ENCODE measurements at regions not wholly inside any gene's neighbourhood (a gene's known extent, or its start where the extent isn't known, plus 50 kb on each side); places are given as distances from the start of the nearest gene placed in this dataset.
"Not testable (repeated sequence)": the region's sequence is repeated elsewhere in the genome, so short reads cannot be mapped to it uniquely, and the experiment has no call there.

DNA sequence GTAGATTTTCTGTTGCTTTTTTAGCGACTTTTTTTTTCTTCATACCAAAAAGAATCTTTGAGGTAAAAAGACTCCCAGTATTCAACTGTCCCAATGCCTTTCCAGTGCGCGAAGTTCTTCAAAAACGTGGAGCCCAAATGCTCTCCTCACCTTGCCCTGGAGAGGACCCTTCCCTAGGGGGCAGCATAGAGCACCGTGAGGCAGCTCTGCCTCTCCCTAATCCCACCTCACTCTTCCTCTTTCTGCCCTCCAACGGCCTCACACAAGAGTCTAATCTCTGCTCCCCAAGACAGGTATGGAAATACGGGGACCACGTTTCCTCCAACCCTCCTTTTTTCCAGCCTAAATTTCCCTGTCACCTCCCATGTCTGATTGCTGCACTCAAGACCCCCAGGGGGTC lies 117.5 kb upstream of the ALX4 start:
- peaks cover 24% of the 10 kb centered on the region for H3K27me3 ChIP-seq
- H3K36me3 ChIP-seq, result no peaks in the 10 kb centered on the region
- H3K9me3 ChIP-seq, result no peaks in the 10 kb centered on the region
- TF ChIP-seq, protein P1, sequence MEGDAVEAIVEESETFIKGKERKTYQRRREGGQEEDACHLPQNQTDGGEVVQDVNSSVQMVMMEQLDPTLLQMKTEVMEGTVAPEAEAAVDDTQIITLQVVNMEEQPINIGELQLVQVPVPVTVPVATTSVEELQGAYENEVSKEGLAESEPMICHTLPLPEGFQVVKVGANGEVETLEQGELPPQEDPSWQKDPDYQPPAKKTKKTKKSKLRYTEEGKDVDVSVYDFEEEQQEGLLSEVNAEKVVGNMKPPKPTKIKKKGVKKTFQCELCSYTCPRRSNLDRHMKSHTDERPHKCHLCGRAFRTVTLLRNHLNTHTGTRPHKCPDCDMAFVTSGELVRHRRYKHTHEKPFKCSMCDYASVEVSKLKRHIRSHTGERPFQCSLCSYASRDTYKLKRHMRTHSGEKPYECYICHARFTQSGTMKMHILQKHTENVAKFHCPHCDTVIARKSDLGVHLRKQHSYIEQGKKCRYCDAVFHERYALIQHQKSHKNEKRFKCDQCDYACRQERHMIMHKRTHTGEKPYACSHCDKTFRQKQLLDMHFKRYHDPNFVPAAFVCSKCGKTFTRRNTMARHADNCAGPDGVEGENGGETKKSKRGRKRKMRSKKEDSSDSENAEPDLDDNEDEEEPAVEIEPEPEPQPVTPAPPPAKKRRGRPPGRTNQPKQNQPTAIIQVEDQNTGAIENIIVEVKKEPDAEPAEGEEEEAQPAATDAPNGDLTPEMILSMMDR (IDR thresholded peaks at IDR 0.05), result no peak
- H3K4me3 ChIP-seq (ENCODE audit: low read depth in 1 of 2, low read length in 1 of 2), result no peak overlapping the region
- H3K4me1 ChIP-seq (ENCODE audit: control insufficient read depth in 1 of 2, insufficient read depth in 1 of 2, low read depth in 1 of 2, low read length in 1 of 2), result no peaks in the 10 kb centered on the region
- H3K27ac ChIP-seq, result no peak overlapping the region

DNA sequence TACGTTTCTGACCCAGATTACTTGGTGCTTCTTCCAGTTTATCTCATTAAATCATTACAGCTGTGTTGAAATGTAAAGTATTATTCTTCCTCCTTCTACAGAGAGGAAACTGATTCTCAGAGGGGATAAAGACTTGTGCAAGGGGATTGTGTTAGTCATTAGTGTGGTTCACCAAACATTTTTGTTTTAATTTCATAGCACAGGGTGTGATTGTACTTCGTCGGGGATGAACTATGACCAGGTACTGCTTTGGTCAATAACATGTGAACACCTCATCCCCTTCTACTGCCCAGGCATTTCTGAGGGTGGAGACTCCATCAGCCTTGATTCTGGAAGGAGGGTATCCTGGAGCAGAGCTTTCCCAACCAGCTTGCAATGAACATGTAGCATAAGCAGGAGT lies 120.2 kb upstream of the ALX4 start:
- H3K27me3 ChIP-seq, result peaks cover 22% of the 10 kb centered on the region
- H3K4me3 ChIP-seq (ENCODE audit: low read depth in 1 of 2, low read length in 1 of 2), result no peak overlapping the region
- no peaks in the 10 kb centered on the region for H3K36me3 ChIP-seq
- TF ChIP-seq, protein P1 (IDR thresholded peaks at IDR 0.05), result no peak
- H3K4me1 ChIP-seq (ENCODE audit: control insufficient read depth in 1 of 2, insufficient read depth in 1 of 2, low read depth in 1 of 2, low read length in 1 of 2), result no peaks in the 10 kb centered on the region
- no peaks in the 10 kb centered on the region for H3K9me3 ChIP-seq
- no peak overlapping the region for H3K27ac ChIP-seq

DNA sequence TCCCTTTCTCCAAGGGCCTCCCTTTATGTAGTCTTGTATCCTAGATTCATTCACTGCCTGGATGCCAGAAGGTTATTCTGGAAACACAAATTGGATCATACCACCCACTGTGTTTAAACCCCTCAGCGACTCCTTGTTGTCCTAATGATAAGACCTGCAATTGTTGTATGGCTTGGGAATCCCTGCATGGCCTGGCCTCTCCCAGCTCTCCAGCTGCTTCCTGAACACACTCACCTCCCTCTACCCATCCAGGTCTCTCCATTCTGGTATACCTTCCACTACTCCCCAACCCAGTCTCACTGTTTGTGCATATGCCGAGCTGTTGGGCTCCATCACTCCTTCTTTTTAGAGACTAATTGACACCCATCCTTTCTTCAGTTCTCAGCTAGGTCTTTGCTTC lies 124.3 kb upstream of the ALX4 start:
- no peaks in the 10 kb centered on the region for H3K4me1 ChIP-seq (ENCODE audit: control insufficient read depth in 1 of 2, insufficient read depth in 1 of 2, low read depth in 1 of 2, low read length in 1 of 2)
- no peak overlapping the region for H3K27ac ChIP-seq
- TF ChIP-seq, protein P1 (IDR thresholded peaks at IDR 0.05), result no peak
- no peaks in the 10 kb centered on the region for H3K36me3 ChIP-seq
- H3K4me3 ChIP-seq (ENCODE audit: low read depth in 1 of 2, low read length in 1 of 2), result no peak overlapping the region
- H3K9me3 ChIP-seq, result no peaks in the 10 kb centered on the region
- H3K27me3 ChIP-seq, result peaks cover 50% of the 10 kb centered on the region

DNA sequence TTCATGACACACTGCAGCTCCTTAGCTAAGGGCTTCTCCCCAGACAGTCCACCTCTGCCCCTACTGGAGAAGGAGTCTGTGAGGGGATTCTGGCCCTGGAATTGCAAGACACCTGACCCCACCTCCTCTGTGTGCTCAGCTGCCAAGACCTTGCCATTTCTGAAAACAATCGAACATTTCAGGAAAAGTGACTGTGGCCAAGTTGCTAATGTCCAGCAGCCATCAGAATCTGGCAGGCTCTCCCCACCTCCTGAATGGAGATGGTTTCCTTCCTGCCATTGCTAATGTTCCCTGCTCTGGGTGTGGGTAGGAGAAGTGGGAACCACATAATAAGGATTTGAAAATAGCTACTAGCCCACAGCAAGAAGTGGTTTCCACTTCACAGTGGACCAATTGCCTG lies 127.2 kb upstream of the ALX4 start:
- Histone ChIP-seq H3K9me3 (no peaks in the 10 kb centered on the region), H3K4me1 (ENCODE audit: control insufficient read depth in 1 of 2, insufficient read depth in 1 of 2, low read depth in 1 of 2, low read length in 1 of 2) (no peaks in the 10 kb centered on the region), H3K27me3 (peaks cover 58% of the 10 kb centered on the region), H3K36me3 (no peaks in the 10 kb centered on the region), H3K4me3 (ENCODE audit: low read depth in 1 of 2, low read length in 1 of 2) (no peak overlapping the region), H3K27ac (no peak overlapping the region)
- TF ChIP-seq, protein P1 (IDR thresholded peaks at IDR 0.05), result no peak

DNA sequence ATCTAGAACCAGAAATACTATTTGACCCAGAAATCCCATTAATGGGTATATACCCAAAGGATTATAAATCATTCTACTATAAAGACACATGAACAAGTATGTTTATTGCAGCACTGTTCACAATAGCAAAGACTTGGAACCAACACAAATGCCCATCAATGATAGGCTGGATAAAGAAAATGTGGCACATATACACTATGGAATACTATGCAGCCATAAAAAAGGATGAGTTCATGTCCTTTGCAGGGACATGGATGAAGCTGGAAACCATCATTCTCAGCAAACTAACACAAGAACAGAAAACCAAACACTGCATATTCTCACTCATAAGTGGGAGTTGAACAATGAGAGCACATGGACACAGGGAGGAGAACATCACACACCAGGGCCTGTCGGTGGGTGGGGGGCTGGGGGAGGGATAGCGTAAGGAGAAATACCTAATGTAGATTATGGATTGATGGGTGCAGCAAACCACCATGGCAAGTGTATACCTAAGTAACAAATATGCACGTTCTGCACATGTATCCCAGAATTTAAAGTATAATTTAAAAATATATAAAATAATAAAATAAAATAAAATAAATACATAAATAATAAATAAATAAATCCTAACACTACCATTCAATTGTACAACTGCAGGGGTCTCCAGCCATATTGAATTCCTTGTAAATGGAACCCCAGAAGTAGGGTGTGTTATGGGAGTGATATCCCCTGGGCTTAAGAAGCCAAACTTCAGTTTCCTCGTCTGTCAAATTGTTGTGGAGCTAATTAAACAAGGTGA lies 122.4 kb upstream of the CD82 start:
- not testable (repeated sequence) for H3K36me3 ChIP-seq; H3K27ac ChIP-seq; H3K4me3 ChIP-seq (ENCODE audit: low read depth in 1 of 2, low read length in 1 of 2); H3K9me3 ChIP-seq; H3K4me1 ChIP-seq (ENCODE audit: control insufficient read depth in 1 of 2, insufficient read depth in 1 of 2, low read depth in 1 of 2, low read length in 1 of 2)
- H3K27me3 ChIP-seq, result peaks cover 37% of the 10 kb centered on the region

DNA sequence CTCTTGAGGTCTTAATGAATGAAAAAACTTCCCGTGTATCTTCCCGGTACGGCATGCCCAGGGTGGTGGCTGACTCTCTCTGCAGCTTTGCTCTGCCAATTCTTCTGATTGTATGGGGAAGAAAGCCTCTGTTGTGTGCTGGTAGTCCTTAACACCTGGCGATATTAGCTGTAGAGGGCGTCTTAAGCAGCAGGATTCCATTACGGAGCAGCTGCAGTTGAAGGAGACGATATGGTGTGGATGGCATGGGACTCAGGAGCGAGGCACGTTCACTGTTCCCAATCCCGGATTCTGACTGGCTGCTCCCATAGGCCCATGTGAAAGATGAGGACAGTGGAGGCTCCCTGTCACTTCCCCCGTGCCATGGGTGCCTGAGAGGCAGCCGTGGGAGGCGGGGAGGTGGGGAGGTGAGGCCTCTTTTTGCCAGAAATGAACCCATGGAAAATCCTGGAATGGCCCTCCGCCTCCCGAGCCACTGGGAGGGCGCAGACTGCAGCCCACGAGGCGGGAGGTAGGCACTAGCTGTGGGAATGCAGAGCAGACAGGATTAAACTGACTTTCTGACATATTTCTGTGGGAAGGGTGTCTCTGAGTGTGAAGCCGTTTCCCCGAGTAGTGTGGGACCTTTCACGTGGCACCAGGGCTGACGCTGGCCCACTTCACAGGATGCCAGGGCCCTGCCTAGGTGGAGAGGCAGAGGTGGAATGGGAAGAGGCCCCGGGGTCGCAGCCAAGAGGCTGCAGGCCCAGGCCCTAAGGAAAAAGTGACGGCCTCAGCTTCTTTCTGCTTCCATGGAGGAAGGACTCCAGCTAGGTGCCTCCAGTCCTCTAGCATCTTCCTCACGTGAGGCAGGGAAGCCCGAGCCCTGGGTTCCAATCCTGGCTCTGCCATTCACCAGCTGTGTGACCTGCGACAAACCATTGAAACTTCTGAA lies 121.4 kb upstream of the CD82 start:
- Histone ChIP-seq H3K27me3 (peaks cover 27% of the 10 kb centered on the region), H3K4me1 (ENCODE audit: control insufficient read depth in 1 of 2, insufficient read depth in 1 of 2, low read depth in 1 of 2, low read length in 1 of 2) (no peaks in the 10 kb centered on the region), H3K9me3 (no peaks in the 10 kb centered on the region), H3K27ac (no peak overlapping the region), H3K36me3 (no peaks in the 10 kb centered on the region), H3K4me3 (ENCODE audit: low read depth in 1 of 2, low read length in 1 of 2) (no peak overlapping the region)
- TF ChIP-seq, protein P1 (IDR thresholded peaks at IDR 0.05), result no peak

All from neutrophil (primary cell).